ENCODE measurements at regions not wholly inside any gene's neighbourhood (a gene's known extent, or its start where the extent isn't known, plus 50 kb on each side); places are given as distances from the start of the nearest gene placed in this dataset.

GRCh38 chr13:107078229-107078765 is 510.4 kb upstream of the ARGLU1 start:
- DNase-seq: no peak

- DNase-seq: no peak
Measured at GRCh38 chr13:107076801-107077200, 508.9 kb upstream of the ARGLU1 start.

GRCh38 chr13:107075576-107075975 is 507.6 kb upstream of the ARGLU1 start:
- DNase-seq: no peak

GRCh38 chr13:107070792-107071191 is 502.9 kb upstream of the ARGLU1 start:
- DNase-seq: no peak

- no peak for DNase-seq
Measured at GRCh38 chr13:107069108-107069776, 501.3 kb upstream of the ARGLU1 start.

DNA sequence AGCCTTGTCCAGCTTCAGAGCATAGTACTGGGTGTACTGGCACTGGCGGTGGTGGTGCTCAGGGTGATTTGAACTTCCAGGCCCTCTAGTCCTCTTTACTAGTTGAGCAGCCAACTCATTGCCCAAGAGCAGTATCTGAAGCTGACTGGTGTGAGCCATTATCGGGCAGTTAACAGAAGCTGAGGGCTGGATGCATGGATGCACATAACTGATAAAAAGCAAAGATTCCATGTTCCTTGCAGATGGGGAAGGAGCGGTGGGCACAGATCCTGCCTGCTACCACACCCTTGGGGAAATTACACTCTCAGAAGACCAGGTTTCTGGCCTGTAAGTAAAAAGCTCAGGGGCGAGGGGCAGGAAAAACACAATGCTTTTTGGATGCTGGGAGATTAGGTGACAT is 499.4 kb upstream of the ARGLU1 start:
- DNase-seq: no peak

DNA sequence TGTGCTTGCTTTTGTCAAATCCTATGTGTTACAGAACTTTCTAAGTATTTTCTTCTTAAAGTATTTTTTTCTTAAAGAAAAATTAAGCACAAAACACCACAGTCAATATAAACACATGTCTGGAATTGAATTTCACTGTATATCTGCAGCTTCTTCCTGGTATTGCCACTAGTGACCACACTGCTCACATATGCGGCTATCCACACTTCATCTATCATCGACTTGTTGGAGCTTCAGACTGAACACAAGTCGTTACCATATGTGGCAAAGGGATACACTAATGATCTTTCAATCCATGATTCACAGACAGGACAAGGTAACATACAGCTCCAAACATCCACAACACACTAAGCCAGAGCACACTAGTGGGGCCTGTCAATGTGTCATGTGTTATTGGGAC is 498.4 kb upstream of the ARGLU1 start:
- DNase-seq: no peak

- no peak for DNase-seq
Measured at GRCh38 chr13:107065036-107065435, 497.1 kb upstream of the ARGLU1 start.

DNA sequence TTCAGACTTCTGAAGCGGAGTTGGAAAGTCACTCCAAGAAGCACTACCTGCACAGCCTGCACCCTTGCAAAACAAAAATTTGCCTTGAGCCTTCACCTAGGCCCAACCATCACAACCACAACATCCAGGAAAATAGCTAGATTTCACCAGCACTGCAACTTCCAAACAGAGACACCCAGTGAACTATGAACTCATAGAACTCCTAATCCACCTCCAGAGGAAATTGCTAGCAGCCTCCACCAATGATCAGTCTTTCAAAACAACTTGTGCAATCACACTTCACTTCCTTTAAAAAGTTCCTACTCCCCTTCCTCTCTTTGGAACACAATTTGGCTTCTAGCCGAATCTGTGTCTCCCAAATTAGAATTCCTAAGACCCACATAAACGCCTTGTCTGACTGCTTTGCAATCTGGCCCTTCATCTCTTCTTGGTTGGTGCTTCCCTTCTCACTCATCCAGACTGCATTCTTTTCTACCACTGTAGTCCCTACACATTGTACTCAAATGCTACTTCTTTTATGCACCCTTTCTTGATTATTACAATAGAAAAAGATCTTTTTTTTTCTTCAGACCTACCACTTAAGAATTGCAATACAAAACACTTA is 489.2 kb upstream of the ARGLU1 start:
- no peak for DNase-seq

GRCh38 chr13:107043021-107043956 is 475.4 kb upstream of the ARGLU1 start:
- DNase-seq: no peak

GRCh38 chr13:107035778-107036177 is 467.8 kb upstream of the ARGLU1 start:
- no peak for DNase-seq

DNA sequence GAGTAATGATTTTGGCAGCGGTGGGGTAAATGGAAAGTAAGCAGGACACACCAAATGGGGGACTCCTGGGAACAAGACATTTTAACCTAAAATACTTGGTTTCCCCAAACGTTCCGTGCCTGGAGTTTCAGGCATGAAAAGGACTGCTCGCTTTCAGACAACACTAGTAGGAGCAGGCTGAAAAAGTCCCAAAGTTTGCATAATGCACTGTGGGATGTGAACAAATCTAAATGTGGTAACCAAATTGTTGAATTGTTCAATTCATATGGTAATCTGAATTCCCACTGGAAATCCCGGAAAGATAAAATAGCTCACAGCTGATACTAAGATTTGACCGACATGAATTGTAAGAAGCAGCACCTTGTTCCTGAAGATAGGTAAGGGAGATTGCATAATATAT is 467.2 kb upstream of the ARGLU1 start:
- DNase-seq: no peak

GRCh38 chr13:107034236-107034872 is 466.4 kb upstream of the ARGLU1 start:
- no peak for DNase-seq

DNA sequence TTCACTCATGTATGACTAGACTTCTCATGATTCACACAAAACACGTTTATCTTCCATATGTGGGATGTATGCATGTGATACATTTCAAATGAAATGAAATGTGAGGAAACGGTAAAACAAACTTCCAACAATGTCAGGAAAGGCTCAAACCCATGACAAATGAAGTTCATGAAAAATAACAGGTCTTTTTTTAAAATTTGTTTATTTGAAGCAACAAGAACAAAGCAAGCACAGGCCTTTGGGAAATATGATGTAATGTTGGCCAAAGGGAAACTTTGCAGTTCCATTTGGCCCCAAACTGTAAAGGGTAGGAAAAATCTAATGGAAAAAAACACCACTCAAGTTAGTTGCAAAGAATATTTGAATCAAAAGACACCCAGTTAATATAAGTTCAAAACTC is 463.8 kb upstream of the ARGLU1 start:
- no peak for DNase-seq

DNA sequence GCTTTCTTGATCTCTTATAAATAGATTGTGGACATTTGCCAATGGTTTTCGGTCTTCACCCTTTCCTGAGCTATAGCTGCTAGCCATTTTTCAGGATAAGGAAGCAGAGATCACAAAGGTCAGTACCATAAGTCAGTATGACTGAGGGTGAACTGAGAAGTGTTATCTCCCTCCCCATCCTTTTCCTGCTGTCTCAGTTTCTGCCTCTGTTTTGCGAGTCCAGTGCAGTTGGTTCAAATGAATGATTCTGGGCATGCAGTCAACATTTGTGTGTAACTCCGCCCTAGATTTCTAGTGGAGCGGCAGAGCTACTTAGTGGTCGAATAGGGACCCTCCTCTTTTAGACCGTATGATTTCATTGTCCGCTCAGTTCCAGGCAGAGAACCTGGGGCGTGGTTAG is 460.8 kb upstream of the ARGLU1 start:
- no peak for DNase-seq

GRCh38 chr13:107025991-107026390 is 458.1 kb upstream of the ARGLU1 start:
- DNase-seq: no peak

- no peak for DNase-seq
Measured at GRCh38 chr13:107023335-107023734, 455.4 kb upstream of the ARGLU1 start.

GRCh38 chr13:107020393-107020792 is 452.5 kb upstream of the ARGLU1 start:
- DNase-seq: no peak

- DNase-seq: no peak
Measured at GRCh38 chr13:107018285-107018684, 450.3 kb upstream of the ARGLU1 start.

- DNase-seq: no peak
Measured at GRCh38 chr13:107006661-107007060, 438.7 kb upstream of the ARGLU1 start.

- no peak for DNase-seq
Measured at GRCh38 chr13:107005577-107005976, 437.6 kb upstream of the ARGLU1 start.

GRCh38 chr13:107003911-107004310 is 436.0 kb upstream of the ARGLU1 start:
- no peak for DNase-seq

- DNase-seq: no peak
Measured at GRCh38 chr13:106998664-106999063, 430.7 kb upstream of the ARGLU1 start.

Data from central memory CD4-positive, alpha-beta T cell (primary cell).